ENCODE measurements at regions not wholly inside any gene's neighbourhood (a gene's known extent, or its start where the extent isn't known, plus 50 kb on each side); places are given as distances from the start of the nearest gene placed in this dataset.

DNA sequence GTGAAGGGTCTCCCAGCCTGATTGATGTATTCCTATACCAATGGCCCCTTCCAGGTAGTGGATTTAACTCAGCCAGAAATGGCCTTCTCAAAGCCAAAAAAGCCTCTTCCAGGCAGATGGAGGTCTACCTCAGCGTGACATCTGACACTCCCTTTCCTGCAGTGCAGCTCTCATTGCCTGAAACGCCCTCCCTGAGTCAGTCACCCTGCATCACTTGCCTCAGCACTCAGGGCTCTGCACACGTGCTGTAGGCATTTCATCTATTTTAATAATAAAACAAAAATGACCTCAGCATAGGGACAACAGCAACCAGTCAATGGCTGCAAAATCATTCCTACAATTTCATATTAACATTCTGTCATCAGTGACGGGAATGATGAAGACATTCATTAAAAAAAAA, 64.4 kb upstream of the GJA5 start:
- ChIA-PET CTCF (interaction anchor here (1.5 kb wide), 1 partner anchor 68 kb away, joined by 4 read pairs; no protein-coding TSS in a partner anchor), POLR2A (no interaction called here)
- Histone ChIP-seq H3K4me2 (no peak overlapping the region), H3K27ac (no peak overlapping the region), H3K4me1 (no peaks in the 10 kb centered on the region), H3K4me3 (no peak overlapping the region), H3K9me3 (no peaks in the 10 kb centered on the region)
- 8% methylated on average over 4 of the region's 4 CpGs for WGBS (ENCODE audit: missing lambda C conversion rate)
- DNase-seq (ENCODE audit: low read depth in 1 of 2, low spot score in 1 of 2), result no peak
- TF ChIP-seq RNF2 (IDR thresholded peaks at IDR 0.05; ENCODE audit: borderline replicate concordance, low read depth) (no peak), ESRRA (IDR thresholded peaks at IDR 0.05; ENCODE audit: borderline replicate concordance, low read length) (no peak), KDM5A (IDR thresholded peaks at IDR 0.05) (no peak), NPAS2 (CRISPR knock-in tag; IDR thresholded peaks at IDR 0.05; ENCODE audit: borderline replicate concordance) (no peak), RFX5 (IDR thresholded peaks at IDR 0.05) (no peak), PHF8 (IDR thresholded peaks at IDR 0.05; ENCODE audit: borderline replicate concordance, low read depth) (no peak), MAZ (IDR thresholded peaks at IDR 0.05; ENCODE audit: borderline replicate concordance, low read depth, low read length) (no peak), HOXB5 (CRISPR knock-in tag; IDR thresholded peaks at IDR 0.05) (no peak), CHD4 (IDR thresholded peaks at IDR 0.05; ENCODE audit: borderline replicate concordance) (no peak), HOXA7 (CRISPR knock-in tag; IDR thresholded peaks at IDR 0.05) (no peak), CHD2 (IDR thresholded peaks at IDR 0.05; ENCODE audit: low read length, partially characterized antibody) (no peak), ZSCAN20 (CRISPR knock-in tag; IDR thresholded peaks at IDR 0.05) (no peak), POLR2AphosphoS2 (conservative IDR thresholded peaks at IDR 0.05; ENCODE audit: low read length) (no peak), RAD21 (conservative IDR thresholded peaks at IDR 0.05 in 1 of 2, IDR thresholded peaks at IDR 0.05 in 1 of 2) (no peak)
- TF ChIP-seq, protein P1, sequence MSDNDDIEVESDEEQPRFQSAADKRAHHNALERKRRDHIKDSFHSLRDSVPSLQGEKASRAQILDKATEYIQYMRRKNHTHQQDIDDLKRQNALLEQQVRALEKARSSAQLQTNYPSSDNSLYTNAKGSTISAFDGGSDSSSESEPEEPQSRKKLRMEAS (IDR thresholded peaks at IDR 0.05), result no peak
- TF ChIP-seq, protein P2, sequence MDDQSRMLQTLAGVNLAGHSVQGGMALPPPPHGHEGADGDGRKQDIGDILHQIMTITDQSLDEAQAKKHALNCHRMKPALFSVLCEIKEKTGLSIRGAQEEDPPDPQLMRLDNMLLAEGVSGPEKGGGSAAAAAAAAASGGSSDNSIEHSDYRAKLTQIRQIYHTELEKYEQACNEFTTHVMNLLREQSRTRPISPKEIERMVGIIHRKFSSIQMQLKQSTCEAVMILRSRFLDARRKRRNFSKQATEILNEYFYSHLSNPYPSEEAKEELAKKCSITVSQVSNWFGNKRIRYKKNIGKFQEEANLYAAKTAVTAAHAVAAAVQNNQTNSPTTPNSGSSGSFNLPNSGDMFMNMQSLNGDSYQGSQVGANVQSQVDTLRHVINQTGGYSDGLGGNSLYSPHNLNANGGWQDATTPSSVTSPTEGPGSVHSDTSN (IDR thresholded peaks at IDR 0.05), result no peak
- TF ChIP-seq, protein P3, sequence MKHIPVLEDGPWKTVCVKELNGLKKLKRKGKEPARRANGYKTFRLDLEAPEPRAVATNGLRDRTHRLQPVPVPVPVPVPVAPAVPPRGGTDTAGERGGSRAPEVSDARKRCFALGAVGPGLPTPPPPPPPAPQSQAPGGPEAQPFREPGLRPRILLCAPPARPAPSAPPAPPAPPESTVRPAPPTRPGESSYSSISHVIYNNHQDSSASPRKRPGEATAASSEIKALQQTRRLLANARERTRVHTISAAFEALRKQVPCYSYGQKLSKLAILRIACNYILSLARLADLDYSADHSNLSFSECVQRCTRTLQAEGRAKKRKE (CRISPR knock-in tag; IDR thresholded peaks at IDR 0.05; ENCODE audit: low read depth), result no peak
- TF ChIP-seq, protein P4, sequence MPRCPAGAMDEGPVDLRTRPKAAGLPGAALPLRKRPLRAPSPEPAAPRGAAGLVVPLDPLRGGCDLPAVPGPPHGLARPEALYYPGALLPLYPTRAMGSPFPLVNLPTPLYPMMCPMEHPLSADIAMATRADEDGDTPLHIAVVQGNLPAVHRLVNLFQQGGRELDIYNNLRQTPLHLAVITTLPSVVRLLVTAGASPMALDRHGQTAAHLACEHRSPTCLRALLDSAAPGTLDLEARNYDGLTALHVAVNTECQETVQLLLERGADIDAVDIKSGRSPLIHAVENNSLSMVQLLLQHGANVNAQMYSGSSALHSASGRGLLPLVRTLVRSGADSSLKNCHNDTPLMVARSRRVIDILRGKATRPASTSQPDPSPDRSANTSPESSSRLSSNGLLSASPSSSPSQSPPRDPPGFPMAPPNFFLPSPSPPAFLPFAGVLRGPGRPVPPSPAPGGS (IDR thresholded peaks at IDR 0.05), result no peak
- ATAC-seq, result no peak
- FAIRE-seq, result no peak

DNA sequence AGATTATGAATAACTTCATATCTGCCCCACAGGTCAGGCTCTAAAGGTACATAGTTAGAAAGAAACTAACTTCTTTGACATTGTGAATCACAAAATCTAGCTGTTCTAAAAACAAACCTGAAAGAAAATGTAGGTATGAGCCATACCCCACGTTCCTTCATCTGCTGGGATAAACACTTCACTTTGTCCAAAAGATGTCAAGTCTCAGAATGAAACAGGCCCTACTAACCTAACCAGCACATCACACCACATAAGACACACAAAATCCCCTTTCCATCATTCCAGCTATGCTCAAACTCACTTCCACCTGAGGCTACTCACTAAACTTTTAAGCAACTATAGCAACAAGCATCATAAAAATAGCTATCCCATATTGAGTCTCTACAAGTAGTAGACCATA, 65.2 kb upstream of the GJA5 start:
- ChIA-PET POLR2A (no interaction called here), CTCF (interaction anchor here (1.5 kb wide), 1 partner anchor 67 kb away, joined by 4 read pairs; no protein-coding TSS in a partner anchor)
- ATAC-seq (no peak), FAIRE-seq (no peak), DNase-seq (ENCODE audit: low read depth in 1 of 2, low spot score in 1 of 2) (no peak)
- Histone ChIP-seq H3K27ac (no peak overlapping the region), H3K4me1 (no peaks in the 10 kb centered on the region), H3K9me3 (no peaks in the 10 kb centered on the region), H3K4me3 (no peak overlapping the region), H3K4me2 (no peak overlapping the region)
- 3% methylated on average over 1 of the region's 1 CpG for WGBS (ENCODE audit: missing lambda C conversion rate)
- TF ChIP-seq, protein P5, sequence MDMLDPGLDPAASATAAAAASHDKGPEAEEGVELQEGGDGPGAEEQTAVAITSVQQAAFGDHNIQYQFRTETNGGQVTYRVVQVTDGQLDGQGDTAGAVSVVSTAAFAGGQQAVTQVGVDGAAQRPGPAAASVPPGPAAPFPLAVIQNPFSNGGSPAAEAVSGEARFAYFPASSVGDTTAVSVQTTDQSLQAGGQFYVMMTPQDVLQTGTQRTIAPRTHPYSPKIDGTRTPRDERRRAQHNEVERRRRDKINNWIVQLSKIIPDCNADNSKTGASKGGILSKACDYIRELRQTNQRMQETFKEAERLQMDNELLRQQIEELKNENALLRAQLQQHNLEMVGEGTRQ (IDR thresholded peaks at IDR 0.05), result no peak
- TF ChIP-seq, protein P6, sequence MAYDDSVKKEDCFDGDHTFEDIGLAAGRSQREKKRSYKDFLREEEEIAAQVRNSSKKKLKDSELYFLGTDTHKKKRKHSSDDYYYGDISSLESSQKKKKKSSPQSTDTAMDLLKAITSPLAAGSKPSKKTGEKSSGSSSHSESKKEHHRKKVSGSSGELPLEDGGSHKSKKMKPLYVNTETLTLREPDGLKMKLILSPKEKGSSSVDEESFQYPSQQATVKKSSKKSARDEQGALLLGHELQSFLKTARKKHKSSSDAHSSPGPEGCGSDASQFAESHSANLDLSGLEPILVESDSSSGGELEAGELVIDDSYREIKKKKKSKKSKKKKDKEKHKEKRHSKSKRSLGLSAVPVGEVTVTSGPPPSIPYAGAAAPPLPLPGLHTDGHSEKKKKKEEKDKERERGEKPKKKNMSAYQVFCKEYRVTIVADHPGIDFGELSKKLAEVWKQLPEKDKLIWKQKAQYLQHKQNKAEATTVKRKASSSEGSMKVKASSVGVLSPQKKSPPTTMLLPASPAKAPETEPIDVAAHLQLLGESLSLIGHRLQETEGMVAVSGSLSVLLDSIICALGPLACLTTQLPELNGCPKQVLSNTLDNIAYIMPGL (CRISPR knock-in tag; IDR thresholded peaks at IDR 0.05; ENCODE audit: borderline replicate concordance), result no peak
- TF ChIP-seq CBX8 (IDR thresholded peaks at IDR 0.05), result no peak
- no peak for TF ChIP-seq MAZ (IDR thresholded peaks at IDR 0.05; ENCODE audit: borderline replicate concordance, low read depth, low read length)
- TF ChIP-seq, protein P4 (IDR thresholded peaks at IDR 0.05), result no peak
- TF ChIP-seq HEYL (CRISPR knock-in tag; IDR thresholded peaks at IDR 0.05), result no peak
- no peak for TF ChIP-seq HOXB5 (CRISPR knock-in tag; IDR thresholded peaks at IDR 0.05)
- TF ChIP-seq, protein P2 (IDR thresholded peaks at IDR 0.05), result no peak
- TF ChIP-seq POLR2AphosphoS2 (conservative IDR thresholded peaks at IDR 0.05; ENCODE audit: low read length), result no peak
- TF ChIP-seq CEBPB (IDR thresholded peaks at IDR 0.05), result no peak
- TF ChIP-seq, protein P7, sequence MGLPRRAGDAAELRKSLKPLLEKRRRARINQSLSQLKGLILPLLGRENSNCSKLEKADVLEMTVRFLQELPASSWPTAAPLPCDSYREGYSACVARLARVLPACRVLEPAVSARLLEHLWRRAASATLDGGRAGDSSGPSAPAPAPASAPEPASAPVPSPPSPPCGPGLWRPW (IDR thresholded peaks at IDR 0.05), result no peak
- no peak for TF ChIP-seq JUN (IDR thresholded peaks at IDR 0.05)
- TF ChIP-seq RCOR1 (IDR thresholded peaks at IDR 0.05; ENCODE audit: low read depth, low read length), result no peak
- TF ChIP-seq TP53 (CRISPR knock-in tag; IDR thresholded peaks at IDR 0.05), result no peak
- TF ChIP-seq, protein P3 (CRISPR knock-in tag; IDR thresholded peaks at IDR 0.05; ENCODE audit: low read depth), result no peak

All from A549 (cell line).